SK-N-SH (cell line): ENCODE measurements at regions not wholly inside any gene's neighbourhood (a gene's known extent, or its start where the extent isn't known, plus 50 kb on each side); places are given as distances from the start of the nearest gene placed in this dataset.

Experiments
- CTCF ChIP-seq: fragments of 200-600 bp; sonication (generic); IDR thresholded peaks from 2 replicates; pipeline ENCODE4 v1.6.1; 2017; ENCODE audit warnings: antibody characterized with exemption, mild to moderate bottlenecking, moderate library complexity
- EP300 ChIP-seq, 2 experiments: IDR thresholded peaks; 2 replicates each; pipeline versions ENCODE4 v1.4.0 to v1.6.1; 2012; ENCODE audit warnings: borderline replicate concordance in 1 of 2, low read depth in 1 of 2, low read length in 1 of 2
- EZH2phosphoT487 ChIP-seq: fragments of 200-600 bp; sonication (generic); IDR thresholded peaks from 2 replicates; pipeline ENCODE4 v1.6.1; 2017; ENCODE audit warnings: low read depth, mixed run types, mild to moderate bottlenecking, antibody characterized with exemption, moderate library complexity, borderline replicate concordance
- MAX ChIP-seq: IDR thresholded peaks from 2 replicates; pipeline ENCODE4 v1.4.0; 2012; ENCODE audit warnings: low read depth
- MXI1 ChIP-seq: IDR thresholded peaks from 2 replicates; pipeline ENCODE4 v1.6.1; 2012; ENCODE audit warnings: mild to moderate bottlenecking, low read depth, low read length, improper control_type of control experiment
- NRF1 ChIP-seq: IDR thresholded peaks from 2 replicates; pipeline ENCODE4 v1.6.1; 2012; ENCODE audit warnings: low read depth, mild to moderate bottlenecking, low read length
- POLR2AphosphoS5 ChIP-seq: IDR thresholded peaks from 2 replicates; pipeline ENCODE4 v1.6.1; 2012; ENCODE audit warnings: low read depth, low read length
- RAD21 ChIP-seq: IDR thresholded peaks from 2 replicates; pipeline ENCODE4 v1.6.1; 2012; ENCODE audit warnings: mild to moderate bottlenecking, low read length
- RCOR1 ChIP-seq: fragments of 150-350 bp; IDR thresholded peaks from 2 replicates; pipeline ENCODE4 v1.6.1; 2017; ENCODE audit warnings: antibody characterized with exemption, low read length
- REST ChIP-seq: IDR thresholded peaks from 2 replicates; pipeline ENCODE4 v1.6.1; 2012; ENCODE audit warnings: mild to moderate bottlenecking, low read depth, low read length, moderate library complexity
- TEAD4 ChIP-seq: IDR thresholded peaks from 2 replicates; pipeline ENCODE4 v1.4.0; 2012; ENCODE audit warnings: mild to moderate bottlenecking, borderline replicate concordance; ENCODE audit not compliant: insufficient read depth
- USF2 ChIP-seq: fragments of 150-350 bp; IDR thresholded peaks from 2 replicates; pipeline ENCODE4 v1.6.1; 2017; ENCODE audit warnings: antibody characterized with exemption, low read length, low read depth, borderline replicate concordance

- TF ChIP-seq CTCF: no peak
- no peak for TF ChIP-seq RAD21
- no peak for TF ChIP-seq EZH2phosphoT487
- TF ChIP-seq POLR2AphosphoS5: no peak
- TF ChIP-seq TEAD4: no peak
- TF ChIP-seq MAX: no peak
- no peak for TF ChIP-seq EP300 (IDR thresholded peaks at IDR 0.05; ENCODE audit: borderline replicate concordance in 1 of 2, low read depth in 1 of 2, low read length in 1 of 2)
- no peak for TF ChIP-seq USF2
- TF ChIP-seq MXI1: no peak
- no peak for TF ChIP-seq REST
- no peak for TF ChIP-seq NRF1
- TF ChIP-seq RCOR1: no peak
These were observed 540.9 kb downstream of the PPARGC1A start for GRCh38 chr4:23348789-23349498.
